Parathyroid adenoma (tissue), 2 donors: ENCODE measurements at regions not wholly inside any gene's neighbourhood (a gene's known extent, or its start where the extent isn't known, plus 50 kb on each side); places are given as distances from the start of the nearest gene placed in this dataset.

ENCODE experiments used
- H2AFZ ChIP-seq: fragments of 300-600 bp; sonication (generic); one replicate; pipeline ENCODE4 v1.7.0; 2017; ENCODE audit warnings: antibody characterized with exemption, mild to moderate bottlenecking
- H3K27ac ChIP-seq: fragments of 300-600 bp; sonication (generic); one replicate; pipeline ENCODE4 v1.7.0; 2017
- H3K27me3 ChIP-seq: fragments of 300-600 bp; sonication (generic); one replicate; pipeline ENCODE4 v1.7.0; 2017; ENCODE audit warnings: low read length; ENCODE audit not compliant: control insufficient read depth, insufficient read depth
- H3K36me3 ChIP-seq: fragments of 300-600 bp; sonication (generic); one replicate; pipeline ENCODE4 v1.7.0; 2017; ENCODE audit warnings: low read length; ENCODE audit not compliant: control insufficient read depth, insufficient read depth
- H3K4me1 ChIP-seq: fragments of 300-600 bp; sonication (generic); one replicate; pipeline ENCODE4 v1.7.0; 2017; ENCODE audit warnings: control low read depth
- H3K4me2 ChIP-seq: fragments of 300-600 bp; sonication (generic); one replicate; pipeline ENCODE4 v1.7.0; 2017; ENCODE audit warnings: low read length
- H3K4me3 ChIP-seq: fragments of 300-600 bp; sonication (generic); one replicate; pipeline ENCODE4 v1.7.0; 2017; ENCODE audit warnings: low read depth, low read length
- H3K79me2 ChIP-seq: fragments of 300-600 bp; sonication (generic); one replicate; pipeline ENCODE4 v1.7.0; 2017; ENCODE audit warnings: control low read depth
- H3K9ac ChIP-seq: fragments of 300-600 bp; sonication (generic); one replicate; pipeline ENCODE4 v1.7.0; 2017; ENCODE audit warnings: mild to moderate bottlenecking
- H3K9me3 ChIP-seq: fragments of 300-600 bp; sonication (generic); one replicate; pipeline ENCODE4 v1.7.0; 2017; ENCODE audit warnings: low read length; ENCODE audit not compliant: control insufficient read depth
- TF ChIP-seq, protein P1 (sequence below): fragments of 300-600 bp; sonication (generic); IDR thresholded peaks from one replicate; pipeline ENCODE4 v1.7.0; 2017; ENCODE audit warnings: antibody characterized with exemption, mild to moderate bottlenecking
- donor health status: primary hyperparathyroidism.

DNA sequence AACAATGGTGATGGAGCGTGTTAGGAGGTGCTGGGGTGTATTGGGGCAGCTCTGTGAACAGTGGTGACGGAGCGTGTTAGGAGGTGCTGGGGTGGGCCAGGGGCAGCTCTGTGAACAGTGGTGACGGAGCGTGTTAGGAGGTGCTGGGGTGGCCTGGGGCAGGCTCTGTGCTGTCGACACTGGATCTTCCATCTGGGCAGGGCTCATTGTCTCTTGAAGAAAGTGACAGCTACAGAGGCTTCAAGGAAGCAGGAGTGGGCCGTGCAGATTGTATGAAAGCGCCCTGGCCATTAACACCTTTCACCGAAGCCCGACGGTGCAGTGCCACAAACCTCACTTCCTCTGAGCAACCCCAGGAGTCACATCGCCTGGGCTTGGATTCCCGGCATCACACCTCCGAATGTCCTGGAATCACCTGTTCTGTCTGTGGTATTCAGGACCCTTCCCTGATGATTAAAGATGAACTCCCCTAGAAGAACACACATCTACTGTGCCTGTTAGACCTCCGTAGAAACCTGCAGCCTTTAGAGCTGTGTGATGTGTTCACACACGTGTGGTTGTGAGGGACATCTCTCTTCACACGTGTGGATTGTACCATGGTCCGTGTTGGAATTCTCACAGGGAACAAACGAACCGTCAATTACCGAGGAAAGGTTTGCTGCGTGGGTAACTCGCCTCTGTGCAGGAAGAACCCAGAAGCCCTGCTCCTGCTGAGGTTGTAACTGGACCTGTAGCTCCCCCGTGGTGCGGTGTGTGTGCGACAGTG lies 377.7 kb downstream of the THBS2 start:
- Histone ChIP-seq H3K9me3 (no peaks in the 10 kb centered on the region), H3K27ac (no peak overlapping the region), H3K36me3 (no peaks in the 10 kb centered on the region), H3K4me2 (no peak overlapping the region), H3K27me3 (no peaks in the 10 kb centered on the region), H2AFZ (no peak overlapping the region), H3K4me1 (no peaks in the 10 kb centered on the region), H3K79me2 (no peaks in the 10 kb centered on the region), H3K4me3 (no peak overlapping the region), H3K9ac (no peak overlapping the region)
- TF ChIP-seq, protein P1, sequence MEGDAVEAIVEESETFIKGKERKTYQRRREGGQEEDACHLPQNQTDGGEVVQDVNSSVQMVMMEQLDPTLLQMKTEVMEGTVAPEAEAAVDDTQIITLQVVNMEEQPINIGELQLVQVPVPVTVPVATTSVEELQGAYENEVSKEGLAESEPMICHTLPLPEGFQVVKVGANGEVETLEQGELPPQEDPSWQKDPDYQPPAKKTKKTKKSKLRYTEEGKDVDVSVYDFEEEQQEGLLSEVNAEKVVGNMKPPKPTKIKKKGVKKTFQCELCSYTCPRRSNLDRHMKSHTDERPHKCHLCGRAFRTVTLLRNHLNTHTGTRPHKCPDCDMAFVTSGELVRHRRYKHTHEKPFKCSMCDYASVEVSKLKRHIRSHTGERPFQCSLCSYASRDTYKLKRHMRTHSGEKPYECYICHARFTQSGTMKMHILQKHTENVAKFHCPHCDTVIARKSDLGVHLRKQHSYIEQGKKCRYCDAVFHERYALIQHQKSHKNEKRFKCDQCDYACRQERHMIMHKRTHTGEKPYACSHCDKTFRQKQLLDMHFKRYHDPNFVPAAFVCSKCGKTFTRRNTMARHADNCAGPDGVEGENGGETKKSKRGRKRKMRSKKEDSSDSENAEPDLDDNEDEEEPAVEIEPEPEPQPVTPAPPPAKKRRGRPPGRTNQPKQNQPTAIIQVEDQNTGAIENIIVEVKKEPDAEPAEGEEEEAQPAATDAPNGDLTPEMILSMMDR = no peak

DNA sequence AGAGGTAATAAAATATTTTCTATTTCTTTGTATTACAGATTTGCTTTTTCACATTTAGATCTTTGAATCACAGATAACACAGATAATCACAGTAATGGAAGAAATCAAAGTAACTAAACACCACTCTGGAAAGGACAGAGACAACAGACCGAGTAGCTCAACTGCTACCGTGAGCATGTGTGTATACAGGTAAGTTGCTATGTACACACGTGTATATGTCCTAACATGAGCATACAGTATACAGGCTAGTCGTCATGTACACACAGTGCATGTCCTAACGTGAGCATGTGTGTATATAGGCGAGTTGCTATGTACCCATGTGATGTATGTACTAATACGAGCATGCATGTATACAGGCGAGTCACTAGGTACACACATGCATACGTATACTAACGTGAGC lies 379.0 kb downstream of the THBS2 start:
- H3K4me2 ChIP-seq = no peak overlapping the region
- H3K36me3 ChIP-seq = no peaks in the 10 kb centered on the region
- H3K4me1 ChIP-seq = no peaks in the 10 kb centered on the region
- H2AFZ ChIP-seq = no peak overlapping the region
- TF ChIP-seq, protein P1 = no peak
- H3K4me3 ChIP-seq = no peak overlapping the region
- no peaks in the 10 kb centered on the region for H3K79me2 ChIP-seq
- no peak overlapping the region for H3K27ac ChIP-seq
- H3K27me3 ChIP-seq = no peaks in the 10 kb centered on the region
- no peaks in the 10 kb centered on the region for H3K9me3 ChIP-seq
- H3K9ac ChIP-seq = no peak overlapping the region

DNA sequence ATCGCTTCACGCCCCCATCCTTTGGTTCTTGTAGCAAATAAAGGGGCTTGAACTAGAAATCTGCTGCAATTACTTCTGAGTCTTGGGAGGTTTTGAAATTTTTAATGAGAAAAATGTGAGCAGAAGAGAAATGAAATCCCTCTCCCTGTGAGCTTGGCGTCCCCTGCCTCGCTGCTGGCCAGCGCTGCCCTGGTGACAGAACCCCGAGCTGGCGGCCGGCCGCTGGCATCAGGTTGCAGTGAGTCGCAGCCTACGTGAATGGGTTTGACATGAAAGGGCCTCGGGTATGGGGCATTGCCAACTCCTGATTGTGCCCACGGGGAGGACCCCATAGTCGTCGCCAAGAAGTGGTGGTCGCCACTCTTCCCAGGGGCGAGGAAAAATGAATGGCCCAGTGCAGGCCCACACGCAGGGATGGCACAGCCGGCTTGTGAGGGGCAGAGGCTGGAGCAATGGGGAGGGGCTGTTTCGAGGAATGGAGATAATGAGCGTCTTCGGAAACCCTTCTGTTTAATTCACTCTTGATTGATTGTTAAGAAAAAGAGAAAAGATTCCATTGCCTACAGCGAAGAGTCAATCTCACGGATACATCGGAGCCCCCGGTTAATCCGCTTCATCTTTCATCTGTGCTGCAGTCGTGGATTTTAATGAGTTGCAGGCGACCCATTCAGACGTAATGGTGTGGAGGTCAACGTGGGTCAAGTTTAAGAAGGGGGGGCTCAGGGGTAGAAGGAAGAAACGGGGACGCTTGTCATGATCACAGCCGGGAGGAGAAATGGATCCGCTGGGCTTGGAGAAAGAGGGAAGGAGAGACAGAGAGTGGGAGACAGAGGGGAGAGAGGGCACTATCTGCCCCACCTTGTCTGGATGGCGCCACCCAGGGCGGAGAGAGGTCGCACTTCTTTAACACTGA lies 380.1 kb downstream of the THBS2 start:
- H3K27ac ChIP-seq = no peak overlapping the region
- TF ChIP-seq, protein P1 = no peak
- H3K27me3 ChIP-seq = no peaks in the 10 kb centered on the region
- no peaks in the 10 kb centered on the region for H3K9me3 ChIP-seq
- no peak overlapping the region for H3K4me3 ChIP-seq
- H3K79me2 ChIP-seq = no peaks in the 10 kb centered on the region
- no peaks in the 10 kb centered on the region for H3K36me3 ChIP-seq
- no peak overlapping the region for H3K9ac ChIP-seq
- no peak overlapping the region for H3K4me2 ChIP-seq
- H3K4me1 ChIP-seq = no peaks in the 10 kb centered on the region
- H2AFZ ChIP-seq = no peak overlapping the region

DNA sequence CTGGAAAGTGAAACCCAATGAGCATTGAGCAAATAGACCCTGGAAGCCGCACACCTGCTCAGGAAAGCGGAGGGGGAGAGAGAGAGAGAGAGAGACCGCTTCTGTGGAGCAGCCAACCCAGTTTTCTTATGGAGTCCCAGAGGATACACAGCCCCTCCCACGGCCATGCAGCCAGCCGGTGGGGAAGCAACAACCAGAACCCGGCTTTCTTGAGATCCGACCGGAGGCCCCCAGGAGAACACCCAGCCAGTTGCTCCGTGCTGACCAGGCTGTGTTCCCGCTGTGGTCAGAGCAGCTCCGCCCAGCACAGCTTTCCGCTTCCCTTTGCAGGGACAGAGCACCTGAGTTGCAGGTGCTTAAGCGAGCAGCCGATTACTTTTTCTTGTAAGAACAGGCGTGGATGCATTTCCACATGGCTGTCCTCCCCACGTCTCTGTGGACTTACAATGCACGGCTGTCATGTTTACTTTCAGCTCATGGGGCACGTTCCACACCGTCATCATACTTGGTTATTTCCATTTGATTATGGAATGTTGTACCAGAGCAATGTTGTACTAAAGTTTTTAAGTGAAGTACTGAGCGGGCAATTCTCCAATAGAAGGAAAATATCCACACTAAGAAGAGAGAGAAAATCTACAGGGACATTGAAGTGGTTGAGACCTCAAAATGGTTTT lies 381.9 kb downstream of the THBS2 start:
- peak overlapping the region; percentile 26 for H3K4me2 ChIP-seq
- no peaks in the 10 kb centered on the region for H3K9me3 ChIP-seq
- H2AFZ ChIP-seq = peak overlapping the region; percentile 20
- no peak overlapping the region for H3K4me3 ChIP-seq
- no peaks in the 10 kb centered on the region for H3K36me3 ChIP-seq
- no peaks in the 10 kb centered on the region for H3K79me2 ChIP-seq
- no peak overlapping the region for H3K27ac ChIP-seq
- TF ChIP-seq, protein P1 = no peak
- no peaks in the 10 kb centered on the region for H3K27me3 ChIP-seq
- H3K9ac ChIP-seq = no peak overlapping the region
- no peaks in the 10 kb centered on the region for H3K4me1 ChIP-seq
